ENCODE measurements at regions not wholly inside any gene's neighbourhood (a gene's known extent, or its start where the extent isn't known, plus 50 kb on each side); places are given as distances from the start of the nearest gene placed in this dataset.
"Not testable (repeated sequence)": the region's sequence is repeated elsewhere in the genome, so short reads cannot be mapped to it uniquely, and the experiment has no call there.

GRCh38 chr7:149930374-149931068 is 56.8 kb downstream of the ATP6V0E2 start:
- H3K4me1 ChIP-seq, H3K27ac ChIP-seq, DNase-seq, H3K27me3 ChIP-seq, H3K36me3 ChIP-seq, H3K9me3 ChIP-seq, H3K4me3 ChIP-seq: not testable (repeated sequence)

GRCh38 chr7:149933776-149934175 is 60.0 kb downstream of the ATP6V0E2 start:
- DNase-seq, H3K27me3 ChIP-seq, H3K27ac ChIP-seq, H3K4me3 ChIP-seq, H3K9me3 ChIP-seq, H3K36me3 ChIP-seq, H3K4me1 ChIP-seq: not testable (repeated sequence)

- H3K4me1 ChIP-seq, H3K4me3 ChIP-seq, H3K9me3 ChIP-seq, DNase-seq, H3K36me3 ChIP-seq, H3K27ac ChIP-seq, H3K27me3 ChIP-seq: not testable (repeated sequence)
Measured at GRCh38 chr7:149947346-149947745, 73.6 kb downstream of the ATP6V0E2 start.

- H3K9me3 ChIP-seq, DNase-seq, H3K27me3 ChIP-seq, H3K4me1 ChIP-seq, H3K27ac ChIP-seq, H3K4me3 ChIP-seq, H3K36me3 ChIP-seq: not testable (repeated sequence)
Measured at GRCh38 chr7:149948444-149948843, 74.7 kb downstream of the ATP6V0E2 start.

GRCh38 chr7:149949863-149950577 is 76.3 kb downstream of the ATP6V0E2 start:
- H3K9me3 ChIP-seq, H3K27ac ChIP-seq, H3K27me3 ChIP-seq, H3K36me3 ChIP-seq, H3K4me3 ChIP-seq, H3K4me1 ChIP-seq: not testable (repeated sequence)
- peak in 1 of 3 donors; percentile 53 for DNase-seq

- DNase-seq, H3K36me3 ChIP-seq, H3K27me3 ChIP-seq, H3K9me3 ChIP-seq, H3K4me1 ChIP-seq, H3K4me3 ChIP-seq, H3K27ac ChIP-seq: not testable (repeated sequence)
Measured at GRCh38 chr7:149950578-149950924, 76.8 kb downstream of the ATP6V0E2 start.

GRCh38 chr7:149951579-149951978 is 77.8 kb downstream of the ATP6V0E2 start:
- H3K27me3 ChIP-seq, H3K4me3 ChIP-seq, H3K36me3 ChIP-seq, H3K9me3 ChIP-seq, H3K27ac ChIP-seq, DNase-seq, H3K4me1 ChIP-seq: not testable (repeated sequence)

- not testable (repeated sequence) for H3K36me3 ChIP-seq, H3K27ac ChIP-seq, H3K4me3 ChIP-seq, H3K9me3 ChIP-seq, H3K4me1 ChIP-seq, H3K27me3 ChIP-seq, DNase-seq
Measured at GRCh38 chr7:149958880-149959279, 85.1 kb downstream of the ATP6V0E2 start.

- not testable (repeated sequence) for H3K36me3 ChIP-seq, H3K27ac ChIP-seq, H3K4me1 ChIP-seq, H3K4me3 ChIP-seq, DNase-seq, H3K9me3 ChIP-seq, H3K27me3 ChIP-seq
Measured at GRCh38 chr7:149960863-149961262, 87.1 kb downstream of the ATP6V0E2 start.

GRCh38 chr7:149961878-149962277 is 88.1 kb downstream of the ATP6V0E2 start:
- not testable (repeated sequence) for H3K27ac ChIP-seq, DNase-seq, H3K27me3 ChIP-seq, H3K4me3 ChIP-seq, H3K36me3 ChIP-seq, H3K4me1 ChIP-seq, H3K9me3 ChIP-seq

- not testable (repeated sequence) for H3K27me3 ChIP-seq, H3K9me3 ChIP-seq, H3K36me3 ChIP-seq, H3K4me1 ChIP-seq, H3K27ac ChIP-seq, DNase-seq, H3K4me3 ChIP-seq
Measured at GRCh38 chr7:149962685-149963319, 89.0 kb downstream of the ATP6V0E2 start.

GRCh38 chr7:149963985-149964384 is 90.2 kb downstream of the ATP6V0E2 start:
- H3K27me3 ChIP-seq, H3K4me1 ChIP-seq, H3K9me3 ChIP-seq, H3K27ac ChIP-seq, DNase-seq, H3K36me3 ChIP-seq, H3K4me3 ChIP-seq: not testable (repeated sequence)

- not testable (repeated sequence) for H3K4me3 ChIP-seq, H3K4me1 ChIP-seq, H3K27me3 ChIP-seq, H3K9me3 ChIP-seq, DNase-seq, H3K27ac ChIP-seq, H3K36me3 ChIP-seq
Measured at GRCh38 chr7:149966444-149966843, 92.7 kb downstream of the ATP6V0E2 start.

- not testable (repeated sequence) for H3K27me3 ChIP-seq, H3K4me1 ChIP-seq, H3K27ac ChIP-seq, H3K36me3 ChIP-seq, H3K9me3 ChIP-seq, H3K4me3 ChIP-seq
- peak in 2 of 3 donors; percentile 47 to 62 for DNase-seq
Measured at GRCh38 chr7:149972977-149973376, 99.2 kb downstream of the ATP6V0E2 start.

- H3K4me3 ChIP-seq, H3K27me3 ChIP-seq, H3K36me3 ChIP-seq, H3K4me1 ChIP-seq, H3K9me3 ChIP-seq, DNase-seq, H3K27ac ChIP-seq: not testable (repeated sequence)
Measured at GRCh38 chr7:149973681-149974080, 99.9 kb downstream of the ATP6V0E2 start.

All from Peyer's patch (tissue), 4 donors.